ENCODE measurements at regions not wholly inside any gene's neighbourhood (a gene's known extent, or its start where the extent isn't known, plus 50 kb on each side); places are given as distances from the start of the nearest gene placed in this dataset.

DNA sequence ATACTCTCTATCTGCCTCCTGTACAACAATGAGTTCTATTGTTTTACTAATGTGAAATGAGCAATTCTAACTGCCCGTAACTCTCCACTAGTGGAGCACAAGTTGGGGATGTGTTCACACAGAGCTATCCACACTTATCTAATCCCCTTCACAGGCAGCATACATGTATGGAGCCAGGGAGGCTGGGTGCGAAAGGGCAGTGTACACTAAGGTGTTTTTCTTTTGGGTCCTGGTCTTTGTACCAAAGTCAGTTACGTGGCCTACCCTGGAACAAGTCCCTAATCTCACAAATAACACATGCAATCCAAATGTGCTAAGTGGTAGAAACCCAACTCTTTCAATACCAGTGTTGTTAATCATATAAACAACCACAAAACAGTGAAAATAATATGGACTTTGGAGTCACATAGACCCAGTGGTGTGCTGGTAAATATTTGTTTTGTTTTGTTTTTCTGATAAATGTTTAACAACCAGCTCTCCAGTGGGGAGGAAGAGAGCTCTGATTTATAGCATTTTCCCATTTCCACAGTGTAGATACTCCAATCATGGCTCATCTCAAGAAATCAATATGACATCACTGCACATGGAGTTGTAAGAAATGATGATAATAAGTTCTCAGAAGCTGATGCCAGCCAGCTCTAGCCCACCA is 319.9 kb upstream of the DUSP10 start:
- no peak for TF ChIP-seq POLR2A (IDR thresholded peaks at IDR 0.05)
- TF ChIP-seq, protein P1, sequence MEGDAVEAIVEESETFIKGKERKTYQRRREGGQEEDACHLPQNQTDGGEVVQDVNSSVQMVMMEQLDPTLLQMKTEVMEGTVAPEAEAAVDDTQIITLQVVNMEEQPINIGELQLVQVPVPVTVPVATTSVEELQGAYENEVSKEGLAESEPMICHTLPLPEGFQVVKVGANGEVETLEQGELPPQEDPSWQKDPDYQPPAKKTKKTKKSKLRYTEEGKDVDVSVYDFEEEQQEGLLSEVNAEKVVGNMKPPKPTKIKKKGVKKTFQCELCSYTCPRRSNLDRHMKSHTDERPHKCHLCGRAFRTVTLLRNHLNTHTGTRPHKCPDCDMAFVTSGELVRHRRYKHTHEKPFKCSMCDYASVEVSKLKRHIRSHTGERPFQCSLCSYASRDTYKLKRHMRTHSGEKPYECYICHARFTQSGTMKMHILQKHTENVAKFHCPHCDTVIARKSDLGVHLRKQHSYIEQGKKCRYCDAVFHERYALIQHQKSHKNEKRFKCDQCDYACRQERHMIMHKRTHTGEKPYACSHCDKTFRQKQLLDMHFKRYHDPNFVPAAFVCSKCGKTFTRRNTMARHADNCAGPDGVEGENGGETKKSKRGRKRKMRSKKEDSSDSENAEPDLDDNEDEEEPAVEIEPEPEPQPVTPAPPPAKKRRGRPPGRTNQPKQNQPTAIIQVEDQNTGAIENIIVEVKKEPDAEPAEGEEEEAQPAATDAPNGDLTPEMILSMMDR (IDR thresholded peaks at IDR 0.05): no peak

Measured in prostate gland (tissue), 2 donors.